GM03348 (cell line): ENCODE measurements at regions not wholly inside any gene's neighbourhood (a gene's known extent, or its start where the extent isn't known, plus 50 kb on each side); places are given as distances from the start of the nearest gene placed in this dataset.
A peak's percentile ranks its signal among the peaks of the same experiment; 100 is the strongest.

Experiments used
- DNase-seq: peaks from one replicate; pipeline ENCODE4 v3.0.0; 2012; ENCODE audit warnings: low spot score

GRCh38 chr18:42268186-42268725 lies 313.2 kb downstream of the PIK3C3 start:
- no peak for DNase-seq

- DNase-seq, result no peak
Observed at GRCh38 chr18:42268798-42269197, 313.8 kb downstream of the PIK3C3 start.

- no peak for DNase-seq
Observed at GRCh38 chr18:42271647-42272414, 316.8 kb downstream of the PIK3C3 start.

- peak; percentile 9 for DNase-seq
Observed at GRCh38 chr18:42274488-42275137, 319.6 kb downstream of the PIK3C3 start.

GRCh38 chr18:42275138-42275535 lies 320.1 kb downstream of the PIK3C3 start:
- DNase-seq, result no peak

GRCh38 chr18:42275949-42276730 lies 321.1 kb downstream of the PIK3C3 start:
- DNase-seq, result no peak

GRCh38 chr18:42281124-42281523 lies 326.1 kb downstream of the PIK3C3 start:
- DNase-seq, result no peak

- no peak for DNase-seq
Observed at GRCh38 chr18:42281851-42282250, 326.8 kb downstream of the PIK3C3 start.

- no peak for DNase-seq
Observed at GRCh38 chr18:42287047-42287446, 332.0 kb downstream of the PIK3C3 start.

- no peak for DNase-seq
Observed at GRCh38 chr18:42288129-42288528, 333.1 kb downstream of the PIK3C3 start.

GRCh38 chr18:42289526-42289925 lies 334.5 kb downstream of the PIK3C3 start:
- DNase-seq, result no peak

GRCh38 chr18:42290318-42291307 lies 335.6 kb downstream of the PIK3C3 start:
- no peak for DNase-seq

GRCh38 chr18:42292654-42293053 lies 337.6 kb downstream of the PIK3C3 start:
- DNase-seq, result no peak

- DNase-seq, result no peak
Observed at GRCh38 chr18:42296192-42296591, 341.2 kb downstream of the PIK3C3 start.

GRCh38 chr18:42296723-42297122 lies 341.7 kb downstream of the PIK3C3 start:
- peak; percentile 13 for DNase-seq

- peak; percentile 82 for DNase-seq
Observed at GRCh38 chr18:42298759-42299675, 344.0 kb downstream of the PIK3C3 start.

- DNase-seq, result no peak
Observed at GRCh38 chr18:42305869-42306593, 351.0 kb downstream of the PIK3C3 start.

- DNase-seq, result no peak
Observed at GRCh38 chr18:42306594-42306980, 351.6 kb downstream of the PIK3C3 start.

GRCh38 chr18:42310956-42311355 lies 355.9 kb downstream of the PIK3C3 start:
- DNase-seq, result peak; percentile 35

GRCh38 chr18:42326752-42327151 lies 371.7 kb downstream of the PIK3C3 start:
- DNase-seq, result no peak
